Erythroblast (primary cell): ENCODE measurements at regions not wholly inside any gene's neighbourhood (a gene's known extent, or its start where the extent isn't known, plus 50 kb on each side); places are given as distances from the start of the nearest gene placed in this dataset.

ENCODE experiments used
- GATA1 ChIP-seq: IDR thresholded peaks from 2 replicates; pipeline ENCODE4 v1.6.1; 2011; ENCODE audit warnings: low read depth, mild to moderate bottlenecking, control low read depth, low read length, moderate library complexity
- POLR2A ChIP-seq: IDR thresholded peaks from 2 replicates; pipeline ENCODE4 v1.6.1; 2011; ENCODE audit warnings: mild to moderate bottlenecking, low read length

- TF ChIP-seq POLR2A (no peak), GATA1 (no peak)
These were observed 1165.1 kb downstream of the SLC16A7 start for GRCh38 chr12:60760965-60761364.
